Right ventricle myocardium inferior (tissue), 1 donor: ENCODE measurements at regions not wholly inside any gene's neighbourhood (a gene's known extent, or its start where the extent isn't known, plus 50 kb on each side); places are given as distances from the start of the nearest gene placed in this dataset.
"Not testable (repeated sequence)": the region's sequence is repeated elsewhere in the genome, so short reads cannot be mapped to it uniquely, and the experiment has no call there.

Source experiments
- ATAC-seq: fragments of 200-7000 bp; cut with Tn5 transposase; one replicate; pipeline ENCODE4 v1.9.1; 2020; ENCODE audit warnings: mild to moderate bottlenecking, moderate library complexity
- DNase-seq: peaks from one replicate; pipeline ENCODE4 v3.0.0; 2021; ENCODE audit errors: missing footprints
- intact Hi-C: fragments of 100-400 bp; cut with DNase I; formaldehyde crosslinking; loops from one replicate; pipeline ENCODE4 v1.11.0; 2022
- donor health status: DM: no; HTN: yes; CAD: no; lungs with severe emphysema.

DNA sequence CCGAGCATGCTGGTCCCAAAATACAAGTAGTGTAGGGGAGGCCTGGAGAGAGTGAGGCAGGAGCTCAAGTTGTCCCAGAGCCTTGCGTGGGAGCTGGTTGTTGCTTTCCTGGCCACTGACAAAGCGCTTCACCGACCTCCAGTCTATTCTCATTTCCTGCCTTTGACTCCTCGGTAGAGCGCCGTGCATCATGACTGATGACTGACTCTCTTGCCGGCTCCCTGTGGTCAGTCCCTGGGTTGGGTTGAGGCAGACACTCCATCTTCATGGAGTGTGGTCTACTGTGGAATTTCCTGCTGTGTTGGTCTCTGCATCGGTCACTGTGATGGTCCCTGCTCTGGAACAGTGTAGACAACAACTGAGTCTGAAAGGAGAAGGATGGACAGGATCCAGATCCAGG lies 175.1 kb upstream of the S1PR3 start:
- DNase-seq, result no peak
- intact Hi-C loops, result no loop called here
- ATAC-seq, result no peak

DNA sequence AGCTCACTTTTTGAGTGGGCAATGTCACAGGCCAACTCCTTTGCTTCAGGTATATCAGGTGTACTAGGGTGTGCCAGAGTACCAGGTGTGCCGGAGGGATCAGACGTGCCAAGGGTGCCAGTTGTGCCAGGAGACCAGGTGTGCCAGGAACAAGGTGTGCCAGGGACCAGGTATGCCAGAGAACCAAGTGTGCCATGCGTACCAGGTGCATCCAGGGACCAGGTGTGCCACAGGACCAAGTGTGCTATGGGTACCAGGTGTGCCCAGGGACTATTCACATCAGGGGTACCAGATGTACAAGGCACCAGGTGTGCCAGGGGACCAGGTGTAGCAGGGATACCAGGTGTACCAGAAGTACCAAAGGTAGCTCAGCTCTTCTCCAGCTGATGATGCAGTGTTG lies 174.7 kb upstream of the S1PR3 start:
- ATAC-seq, result no peak
- DNase-seq, result no peak
- intact Hi-C loops, result no loop called here

DNA sequence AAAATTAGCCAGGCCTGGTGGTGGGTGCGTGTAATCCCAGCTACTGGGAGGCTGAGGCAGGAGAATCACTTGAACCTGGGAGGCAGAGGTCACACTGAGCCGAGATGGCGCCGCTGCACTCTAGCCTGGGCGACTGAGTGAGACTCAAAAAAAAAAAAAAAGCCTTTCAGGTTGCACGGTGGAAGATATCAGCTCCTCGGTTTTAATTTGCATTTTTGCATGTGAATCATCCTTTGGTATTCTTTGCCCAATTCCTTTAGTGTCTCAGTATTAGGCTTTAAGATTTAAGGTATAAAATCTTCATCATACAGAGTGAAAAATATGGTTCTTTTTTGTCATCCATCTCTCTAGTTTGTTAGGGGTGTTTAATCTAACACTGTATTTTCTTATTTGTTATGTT lies 173.6 kb upstream of the S1PR3 start:
- ATAC-seq, result no peak
- no peak for DNase-seq
- intact Hi-C loops, result no loop called here

DNA sequence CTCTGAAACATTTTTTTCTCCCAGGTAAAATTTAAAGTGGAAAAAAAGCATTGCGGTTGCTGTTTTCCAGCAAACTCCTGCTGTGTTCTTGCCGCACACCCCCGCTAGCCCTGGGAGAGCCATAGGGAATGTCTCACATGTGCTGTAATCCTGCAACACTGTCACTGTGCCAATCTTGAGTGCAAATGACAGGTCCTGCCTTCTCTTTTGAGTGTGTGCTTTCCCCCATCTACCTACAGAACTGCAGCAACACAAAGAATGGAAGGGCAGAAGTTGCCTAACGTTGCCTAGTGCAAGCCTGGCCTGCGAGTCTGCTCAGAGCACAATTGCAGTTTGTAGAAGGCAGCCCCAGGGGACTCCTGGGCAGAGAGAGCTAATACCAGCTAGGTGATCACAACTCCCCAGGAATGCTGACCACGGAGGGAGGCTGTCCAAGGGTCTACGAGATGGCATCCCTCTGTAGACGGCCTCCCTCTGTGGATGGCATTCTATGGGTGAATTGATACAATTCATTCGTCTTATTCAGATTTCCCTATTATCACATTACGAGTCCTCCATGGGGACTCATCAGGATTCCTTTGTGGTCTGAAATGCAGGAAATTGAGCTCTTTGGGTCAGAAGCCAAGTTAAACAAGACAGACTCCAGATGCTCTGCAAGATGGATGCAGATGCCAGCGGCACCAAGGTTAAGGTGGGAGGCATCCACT lies 172.6 kb upstream of the S1PR3 start:
- intact Hi-C loops, result no loop called here
- DNase-seq, result no peak
- ATAC-seq, result no peak

DNA sequence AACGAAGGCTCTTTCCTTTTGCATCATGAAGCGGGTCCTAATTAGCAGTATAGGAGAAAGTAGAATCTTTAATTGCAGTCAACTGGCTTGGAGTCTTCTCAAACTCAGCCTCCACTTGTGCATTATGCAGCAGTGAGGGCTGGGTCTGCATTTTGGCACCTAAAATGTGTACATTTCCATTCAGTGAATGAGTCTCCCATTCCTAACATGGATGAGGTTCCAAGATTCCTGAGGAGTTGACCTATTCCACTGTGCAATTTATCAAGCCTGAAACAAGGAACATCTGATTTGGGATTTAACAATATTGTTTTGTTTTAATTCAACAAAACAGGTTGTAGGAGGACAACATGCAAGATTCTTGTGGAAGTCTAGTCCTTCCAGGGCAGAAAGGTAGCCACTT lies 171.8 kb upstream of the S1PR3 start:
- ATAC-seq (no peak), DNase-seq (no peak)
- intact Hi-C loops, result no loop called here

DNA sequence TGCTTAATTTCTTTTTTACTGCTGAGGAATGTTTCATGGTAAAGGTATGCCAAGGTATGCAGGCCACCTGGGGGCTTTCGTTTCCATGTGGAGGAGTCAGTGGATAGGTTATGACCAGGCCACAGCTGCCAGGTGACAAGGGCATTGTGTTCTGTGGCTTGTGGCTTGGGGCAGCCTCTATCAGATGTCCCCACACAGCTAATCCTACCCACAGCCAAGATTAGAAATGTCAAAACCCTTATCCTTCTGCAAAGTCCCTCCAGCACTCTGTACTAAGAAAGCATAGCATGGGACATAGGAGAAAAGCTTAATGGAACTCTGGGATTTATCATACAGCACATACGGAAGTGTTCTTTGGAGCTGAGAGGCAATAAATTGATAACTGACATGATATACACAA lies 171.2 kb upstream of the S1PR3 start:
- ATAC-seq, result no peak
- intact Hi-C loops, result no loop called here

DNA sequence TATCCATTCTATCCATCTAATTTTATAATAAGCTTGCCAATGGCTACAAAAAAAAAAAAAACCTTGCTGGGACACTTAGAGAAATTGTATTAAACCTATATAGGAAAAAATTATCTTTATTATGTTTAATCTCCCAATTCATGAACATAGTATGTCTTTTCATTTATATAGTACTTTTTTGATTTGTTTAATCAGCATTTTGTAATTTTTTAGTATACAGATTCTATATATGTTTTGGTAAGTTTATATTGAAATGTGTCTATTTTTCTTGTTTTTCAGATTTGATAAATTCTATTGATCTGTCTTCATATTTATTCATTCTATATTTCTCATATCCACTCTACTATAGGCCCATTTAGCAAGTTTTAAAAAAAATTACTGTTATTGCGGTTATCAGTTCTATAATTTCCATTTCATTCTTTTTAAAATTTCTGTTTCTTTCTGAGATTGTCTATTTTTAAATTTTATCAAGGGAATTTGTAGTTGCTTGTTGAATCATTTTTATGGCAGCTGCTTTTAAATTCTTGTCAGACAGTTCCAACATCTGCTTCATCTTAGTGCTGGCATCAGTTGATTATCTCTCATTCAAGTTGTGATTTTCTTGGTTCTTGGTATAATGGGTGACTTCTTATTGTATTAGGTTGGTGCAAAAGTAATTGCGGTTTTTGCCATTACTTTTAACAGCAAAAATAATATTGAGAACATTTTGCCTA lies 170.1 kb upstream of the S1PR3 start:
- ATAC-seq (no peak), DNase-seq (no peak)
- intact Hi-C loops, result no loop called here

More for the DNA sequence above, 171.2 kb upstream of the S1PR3 start:
- DNase-seq, result no peak

DNA sequence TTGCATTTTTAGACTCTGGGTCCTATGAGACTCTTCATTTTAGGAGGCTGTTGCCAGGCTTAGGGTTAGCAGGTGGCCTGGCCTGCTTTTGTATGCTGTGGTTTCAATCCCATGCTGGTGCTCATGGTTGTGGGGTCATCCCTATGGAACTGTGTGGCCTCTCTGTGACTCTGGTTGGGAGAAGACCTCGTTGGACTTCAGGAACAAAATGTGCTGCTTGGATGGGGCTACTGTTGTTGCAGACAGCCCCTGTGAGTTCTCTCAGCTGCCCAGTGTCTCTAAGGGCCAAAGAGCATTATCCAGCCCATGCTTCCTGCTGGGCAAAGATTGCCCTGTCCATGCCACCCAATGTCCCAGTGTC lies 169.5 kb upstream of the S1PR3 start:
- ATAC-seq, result peak; percentile 50
- no peak for DNase-seq
- intact Hi-C loops, result no loop called here

DNA sequence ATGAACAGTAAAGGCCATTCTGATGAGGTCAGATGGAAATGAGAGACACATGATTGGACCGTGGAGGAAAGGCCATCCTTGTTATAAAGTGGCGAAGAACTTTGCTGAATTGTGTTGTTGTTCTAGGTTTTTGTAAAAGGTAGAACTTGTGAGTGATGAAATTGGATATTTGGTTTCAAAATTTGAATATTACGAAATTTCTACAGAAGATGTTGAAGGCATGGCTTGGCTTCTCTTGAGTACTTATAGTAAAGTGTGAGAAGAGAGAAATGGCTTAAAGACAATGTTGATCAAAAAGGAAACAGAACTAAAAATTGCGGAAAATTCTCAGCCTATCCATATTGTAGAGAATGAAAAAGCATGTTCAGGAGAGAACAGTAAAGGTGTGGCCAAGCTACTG lies 166.6 kb upstream of the S1PR3 start:
- intact Hi-C loops, result no loop called here

DNA sequence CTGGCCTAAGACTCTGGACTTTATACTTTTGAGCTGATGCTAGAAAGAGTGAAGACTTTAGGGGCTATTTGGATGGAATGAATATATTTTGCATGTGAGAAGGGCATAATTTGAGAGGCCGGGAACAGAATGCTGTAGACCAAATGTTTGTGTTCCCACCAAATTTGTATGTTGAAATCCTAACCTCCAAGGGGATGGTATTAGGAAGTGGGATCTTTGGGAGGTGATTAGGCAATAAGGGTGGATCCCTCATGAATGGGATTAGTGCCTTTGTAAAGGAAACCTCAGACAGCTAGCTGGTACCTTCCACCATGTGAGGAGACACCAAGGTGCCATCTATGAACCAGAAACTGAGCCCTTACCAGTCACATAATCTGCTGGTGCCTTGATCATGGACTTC lies 165.1 kb upstream of the S1PR3 start:
- intact Hi-C loops, result no loop called here
- ATAC-seq, result no peak

More for the DNA sequence above, 166.6 kb upstream of the S1PR3 start:
- DNase-seq, result no peak
- no peak for ATAC-seq

DNA sequence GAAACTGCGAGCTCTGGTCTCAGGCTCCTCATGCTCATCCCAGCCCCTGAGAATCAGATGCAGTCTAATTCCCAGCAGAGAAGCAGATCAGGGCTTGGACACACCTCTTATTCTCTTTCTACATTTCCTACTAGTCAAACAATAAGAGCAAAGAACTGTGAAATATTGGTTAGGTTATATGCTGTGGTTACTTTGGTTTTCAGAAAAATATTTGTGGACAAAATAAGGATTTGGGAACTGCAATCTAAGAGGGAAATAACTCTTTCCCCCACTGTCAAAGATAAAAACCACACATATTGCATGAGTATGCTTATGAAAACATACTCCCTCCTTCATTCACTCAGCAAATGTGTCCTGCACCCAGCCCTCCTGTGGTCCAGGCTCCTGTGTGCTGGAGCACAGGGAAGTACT lies 164.5 kb upstream of the S1PR3 start:
- DNase-seq (no peak), ATAC-seq (no peak)
- intact Hi-C loops, result no loop called here

More for the DNA sequence above, 165.1 kb upstream of the S1PR3 start:
- no peak for DNase-seq

DNA sequence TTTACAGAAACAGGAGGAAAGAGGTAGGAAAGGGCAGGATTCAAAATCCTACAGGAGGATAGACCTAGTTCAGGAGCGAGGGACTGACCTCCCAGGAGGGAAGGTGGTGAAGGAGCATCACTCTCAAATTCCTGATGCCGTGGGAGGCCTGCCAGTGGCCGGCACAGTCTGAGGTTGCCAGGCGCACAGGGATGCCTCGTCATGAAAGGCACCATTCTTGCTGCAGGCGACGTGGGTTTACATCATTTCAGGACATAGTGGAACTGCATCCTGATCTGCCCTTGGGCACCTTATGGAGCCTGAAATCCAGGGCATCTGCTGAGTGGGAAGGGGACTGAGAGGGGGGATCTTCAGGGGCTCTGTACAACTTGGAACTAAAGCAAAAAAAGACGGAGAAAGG lies 163.2 kb upstream of the S1PR3 start:
- intact Hi-C loops, result no loop called here
- ATAC-seq (peak; percentile 27), DNase-seq (no peak)

DNA sequence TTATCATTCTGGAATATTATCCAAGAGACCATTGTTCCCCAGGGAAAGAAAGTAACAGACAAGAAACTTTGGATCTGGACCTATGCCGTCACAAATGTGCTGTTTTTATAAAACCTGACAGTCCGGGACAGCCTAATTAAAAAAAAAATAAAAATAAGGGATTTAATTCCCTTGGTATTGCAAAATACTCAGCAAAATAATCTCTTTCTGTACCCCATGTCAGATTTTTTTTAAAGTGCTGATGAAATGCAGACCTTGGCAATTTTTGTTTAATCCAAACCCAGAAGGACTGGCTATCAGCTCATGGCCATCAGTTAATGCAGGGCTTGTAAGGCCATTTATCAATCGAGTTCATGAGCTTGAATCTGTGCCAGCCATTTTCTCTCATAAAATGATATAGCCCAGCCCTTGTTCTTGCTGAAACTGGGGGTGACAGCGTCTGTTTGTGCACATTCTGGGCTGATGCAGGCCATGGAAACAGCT lies 162.7 kb upstream of the S1PR3 start:
- ATAC-seq (peak; percentile 73), DNase-seq (no peak)
- intact Hi-C loops, result no loop called here

DNA sequence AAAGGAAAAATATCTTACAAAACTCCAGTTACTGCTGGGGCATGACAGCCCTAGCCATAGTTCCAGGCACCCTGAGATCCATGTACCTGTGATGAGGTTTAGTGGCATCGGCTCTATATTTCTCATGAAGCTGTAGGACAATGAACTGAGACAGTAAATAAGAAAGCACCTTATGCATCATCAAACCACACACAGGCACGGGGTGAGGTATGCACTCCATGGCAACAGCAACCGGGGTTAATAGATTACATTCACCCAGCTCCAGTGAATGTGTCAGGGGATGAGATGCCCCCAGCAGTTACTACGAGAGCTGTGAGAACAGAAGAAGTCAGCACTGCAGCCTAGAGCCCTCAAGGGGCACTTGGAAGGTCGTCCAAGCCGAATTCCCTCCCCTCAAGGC lies 162.0 kb upstream of the S1PR3 start:
- DNase-seq (no peak), ATAC-seq (no peak)
- intact Hi-C loops, result no loop called here

DNA sequence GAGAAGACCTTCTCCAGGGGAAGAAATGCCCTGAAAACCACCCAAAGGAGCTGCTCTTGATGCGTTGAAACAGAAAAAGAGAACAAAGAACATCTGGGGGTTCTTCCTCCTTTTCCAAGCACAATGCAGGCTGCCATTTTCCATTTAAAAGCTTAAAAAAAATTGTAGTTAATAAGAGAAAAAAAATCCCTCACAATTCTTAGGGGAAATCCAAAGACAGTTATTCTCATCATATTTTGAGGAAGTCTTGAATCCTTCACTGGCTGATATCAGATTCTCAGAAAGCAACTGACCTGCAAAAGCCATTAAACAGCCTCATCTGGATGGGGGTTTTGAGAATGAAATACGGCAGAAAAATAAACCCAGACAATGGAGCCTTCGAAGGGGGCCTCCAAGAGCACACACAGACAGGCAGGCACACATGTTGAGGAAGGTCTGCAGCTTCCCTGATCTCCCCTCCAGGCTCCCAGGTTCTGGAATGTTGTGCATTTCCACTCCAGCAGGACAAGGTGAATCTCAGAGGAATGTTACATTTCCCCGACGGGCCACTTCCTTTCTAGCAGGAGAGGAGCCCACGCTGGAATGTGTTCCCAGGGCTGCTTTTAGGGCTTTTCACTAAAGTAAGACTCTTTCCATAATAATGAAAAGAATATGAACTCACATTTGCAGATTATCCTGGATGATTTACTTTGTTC lies 159.4 kb upstream of the S1PR3 start:
- intact Hi-C loops, result loop anchor here (5.0 kb wide), 1 partner anchor 160 kb away; the partner anchor contains the start of gene S1PR3
- no peak for DNase-seq
- ATAC-seq, result no peak

DNA sequence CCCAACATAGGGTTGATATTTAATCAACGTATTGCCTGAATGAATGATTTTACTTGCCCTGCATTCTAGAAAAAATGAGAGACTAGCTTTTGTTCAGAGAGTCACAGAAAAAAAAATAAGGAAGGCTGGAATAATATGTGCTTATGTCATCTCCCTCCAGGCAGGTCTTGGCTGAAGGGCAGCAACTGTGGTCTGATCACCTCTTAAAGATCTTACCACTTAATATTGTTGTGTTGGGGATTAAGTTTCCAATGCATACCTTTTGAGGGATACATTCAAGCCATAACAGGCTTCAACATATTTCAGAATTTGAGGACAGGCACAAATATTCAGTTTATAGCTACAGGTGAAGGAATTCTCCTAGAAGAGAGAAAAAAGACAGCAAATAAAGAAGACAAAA lies 157.3 kb upstream of the S1PR3 start:
- DNase-seq (no peak), ATAC-seq (no peak)
- intact Hi-C loops, result loop anchor here (5.0 kb wide), 1 partner anchor 158 kb away; the partner anchor contains the start of gene S1PR3

DNA sequence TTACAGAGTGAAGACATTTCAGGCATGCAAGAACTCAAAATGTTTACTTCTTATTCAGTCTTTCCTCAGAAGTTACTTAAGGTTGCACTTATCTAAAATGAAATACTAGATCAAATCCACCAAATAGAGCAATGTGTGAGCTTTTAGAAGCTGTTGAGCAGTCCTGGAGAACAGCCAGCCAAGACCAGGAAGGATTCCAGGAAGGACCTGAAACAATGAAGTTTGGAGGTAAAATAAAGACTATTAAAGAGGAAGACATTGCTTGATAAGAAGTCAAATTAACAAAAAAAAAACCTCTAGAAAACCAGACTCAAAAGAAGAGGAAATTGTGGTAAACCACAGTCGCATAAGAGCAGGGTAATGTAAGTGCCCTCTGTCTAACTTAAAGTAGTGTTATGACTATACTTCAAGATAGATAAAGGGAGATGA lies 156.2 kb upstream of the S1PR3 start:
- intact Hi-C loops, result no loop called here
- DNase-seq, result no peak
- ATAC-seq, result peak; percentile 43

DNA sequence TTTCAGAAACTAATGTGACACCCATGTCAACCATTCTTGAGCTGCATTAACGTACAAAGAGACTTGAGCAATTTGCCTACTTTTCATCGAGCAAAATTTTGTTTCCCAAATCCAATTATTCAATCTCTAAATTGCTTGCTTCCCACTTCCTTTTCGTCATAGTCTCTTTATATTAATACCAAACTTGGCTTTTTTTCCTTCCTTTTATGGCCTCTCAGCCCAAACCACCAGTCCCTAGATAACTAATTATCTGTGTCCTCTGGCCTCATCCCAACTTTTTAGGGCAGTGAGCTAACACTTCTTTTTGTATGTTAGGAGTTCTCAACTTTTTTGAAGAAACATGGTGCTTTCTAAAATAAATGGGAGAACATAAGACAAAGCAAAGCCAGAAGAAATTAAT lies 155.5 kb upstream of the S1PR3 start:
- peak; percentile 80 for ATAC-seq
- intact Hi-C loops, result no loop called here
- DNase-seq, result no peak

DNA sequence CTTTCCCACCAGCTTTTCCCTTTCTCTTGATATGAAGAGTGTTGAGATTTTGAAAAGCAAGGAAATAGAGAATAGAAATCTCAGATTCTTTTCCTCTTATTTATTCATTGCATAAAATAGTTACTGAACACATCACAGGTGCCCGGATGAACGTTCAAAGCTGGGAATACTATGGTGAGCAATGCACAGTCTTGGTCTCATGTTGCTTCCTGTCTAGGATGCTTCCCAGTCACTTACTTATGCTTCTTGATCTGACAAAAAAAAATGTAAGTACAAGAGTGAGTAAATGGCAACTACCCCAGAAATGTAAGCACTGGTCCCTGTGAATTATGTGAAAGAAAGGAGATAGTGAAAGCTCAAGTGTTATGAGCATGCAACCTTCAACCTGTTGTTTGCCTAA lies 153.5 kb upstream of the S1PR3 start:
- DNase-seq (no peak), ATAC-seq (no peak)
- intact Hi-C loops, result no loop called here

DNA sequence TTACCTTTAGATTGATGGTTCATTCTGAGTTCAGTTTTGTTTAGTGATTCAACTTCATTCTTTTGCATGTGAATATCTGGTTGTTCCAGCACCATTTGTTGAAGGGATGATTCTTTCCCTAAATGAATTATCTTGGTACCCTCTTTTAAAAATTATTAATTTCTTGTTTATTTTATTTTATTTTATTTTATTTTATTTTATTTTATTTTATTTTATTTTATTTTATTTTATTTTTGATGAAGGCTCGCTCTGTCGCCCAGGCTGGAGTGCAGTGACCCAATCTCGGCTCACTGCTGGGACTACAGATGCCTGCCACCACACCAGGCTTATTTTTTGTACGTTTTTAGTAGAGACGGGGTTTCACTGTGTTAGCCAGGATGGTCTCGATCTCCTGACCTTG lies 141.4 kb upstream of the S1PR3 start:
- ATAC-seq, intact Hi-C loops: not testable (repeated sequence)

More for the DNA sequence above, 141.4 kb upstream of the S1PR3 start:
- DNase-seq, result not testable (repeated sequence)
